K562 (cell line): ENCODE measurements at regions not wholly inside any gene's neighbourhood (a gene's known extent, or its start where the extent isn't known, plus 50 kb on each side); places are given as distances from the start of the nearest gene placed in this dataset.

Experiments
- ATAC-seq: fragments of 200-7000 bp; cut with Tn5 transposase; 3 replicates; pipeline ENCODE4 v1.9.1; 2020; ENCODE audit warnings: moderate library complexity
- BruUV-seq: library from RNA; stranded (reverse); fragments of 400-500 nt; replicated peaks from 2 replicates; lab custom pipeline; 2021; lab: Mats Ljungman, UMichigan
- CTCF ChIA-PET: fragments of 300-600 bp; formaldehyde crosslinking; extraction: SDS; loops from one replicate; lab custom pipeline; 2021; ENCODE audit warnings: low intra/inter-chr PET ratio; lab: Yijun Ruan, JAX
- POLR2A ChIA-PET: fragments of 300-600, 350-650 bp; sonication (Branson Sonifier 250); formaldehyde crosslinking; extraction: SDS; loops from one replicate; lab custom pipeline; 2021; ENCODE audit warnings: antibody characterized with exemption, inconsistent platforms; lab: Yijun Ruan, JAX
- DNase-seq, 4 experiments: peaks; one replicate each; pipeline versions ENCODE4 v3.0.0 to v3.0.0-alpha.2; 2011 to 2018; ENCODE audit warnings: low spot score in 3 of 4, mixed read lengths in 3 of 4; ENCODE audit errors: extremely low read depth in 1 of 4
- FAIRE-seq: peaks from 2 replicates; lab custom pipeline; 2011; peaks lifted over from hg19 to GRCh38; lab: Jason Lieb, UNC
- H2AFZ ChIP-seq: 2 replicates; pipeline ENCODE4 v1.6.0; 2011; ENCODE audit warnings: low read depth, low read length, control low read depth, inconsistent platforms
- H3K27ac ChIP-seq: fragments of 200-600 bp; 3 replicates; pipeline ENCODE4 v1.8.0; 2011; ENCODE audit warnings: low read depth, mild to moderate bottlenecking, control low read depth, inconsistent platforms, low read length, moderate library complexity, mixed read lengths; ENCODE audit errors: extremely low read depth
- H3K27me3 ChIP-seq, 2 experiments: fragments of 300-600 bp in 1 of 2; 2 replicates in 1 of 2; 3 replicates in 1 of 2; pipeline versions ENCODE4 v1.6.0 to v1.8.0; 2011; ENCODE audit warnings: inconsistent platforms in 2 of 2, low read length in 2 of 2, mild to moderate bottlenecking in 1 of 2, mixed read lengths in 1 of 2, moderate library complexity in 1 of 2; ENCODE audit not compliant: control insufficient read depth in 2 of 2, insufficient read depth in 2 of 2
- H3K36me3 ChIP-seq: fragments of 300-600 bp; 3 replicates; pipeline ENCODE4 v1.8.0; 2011; ENCODE audit warnings: mild to moderate bottlenecking, low read length, inconsistent platforms; ENCODE audit not compliant: control insufficient read depth, insufficient read depth
- H3K4me1 ChIP-seq, 2 experiments: fragments of 200-600 bp in 1 of 2; replicated peaks in 1 of 2; 2 replicates in 1 of 2; 3 replicates in 1 of 2; pipeline versions ENCODE4 v1.5.1 to v1.8.0; 2011; ENCODE audit warnings: inconsistent platforms in 2 of 2, low read length in 2 of 2, mild to moderate bottlenecking in 1 of 2, mixed read lengths in 1 of 2, moderate library complexity in 1 of 2; ENCODE audit not compliant: control insufficient read depth in 2 of 2, insufficient read depth in 2 of 2
- H3K4me2 ChIP-seq: 2 replicates; pipeline ENCODE4 v1.6.1; 2011; ENCODE audit warnings: low read length, control low read depth, inconsistent platforms, mixed read lengths; ENCODE audit not compliant: insufficient read depth
- H3K4me3 ChIP-seq: fragments of 200-600 bp; sonication (generic), shearing (Covaris generic); 2 replicates; pipeline ENCODE4 v1.5.1; 2016; ENCODE audit warnings: control low read depth, inconsistent platforms
- H3K79me2 ChIP-seq: fragments of 200-600 bp; 3 replicates; pipeline ENCODE4 v1.8.0; 2011; ENCODE audit warnings: low read length, inconsistent platforms; ENCODE audit not compliant: control insufficient read depth, insufficient read depth
- H3K9ac ChIP-seq, 2 experiments: 2 replicates each; pipeline versions ENCODE4 v1.6.0 to v1.6.1; 2011; ENCODE audit warnings: low read depth in 2 of 2, low read length in 2 of 2, control low read depth in 1 of 2, inconsistent platforms in 1 of 2, mild to moderate bottlenecking in 1 of 2, mixed read lengths in 1 of 2; ENCODE audit not compliant: insufficient read depth in 1 of 2
- H3K9me1 ChIP-seq: one replicate; pipeline ENCODE4 v1.6.0; 2011; ENCODE audit warnings: inconsistent platforms, mild to moderate bottlenecking, low read length, moderate library complexity; ENCODE audit not compliant: control insufficient read depth, insufficient read depth
- H3K9me3 ChIP-seq: replicated peaks from 2 replicates; pipeline ENCODE4 v1.5.1; 2011; ENCODE audit warnings: low read depth, low read length, inconsistent platforms; ENCODE audit not compliant: control insufficient read depth, insufficient read depth
- H4K20me1 ChIP-seq: replicated peaks from 2 replicates; pipeline ENCODE4 v1.6.1; 2011; ENCODE audit warnings: low read length, inconsistent platforms, mixed read lengths; ENCODE audit not compliant: control insufficient read depth, insufficient read depth
- ATF3 ChIP-seq, 2 experiments: fragments of 450-650 bp in 1 of 2; sonication (generic) in 1 of 2; formaldehyde crosslinking in 1 of 2; IDR thresholded peaks in 1 of 2; conservative IDR thresholded peaks in 1 of 2; 2 replicates each; pipeline versions ENCODE4 v1.6.1 to v1.8.1; 2016 to 2023; ENCODE audit warnings: mild to moderate bottlenecking in 2 of 2, moderate library complexity in 2 of 2, inconsistent platforms in 1 of 2, missing genetic modification reagents in 1 of 2
- MBD1 ChIP-seq: fragments of 250-450 bp; sonication (Bioruptor Pico); IDR thresholded peaks from 2 replicates; pipeline ENCODE4 v1.8.0; 2022; ENCODE audit warnings: inconsistent platforms
- MTA2 ChIP-seq: fragments of 450-650 bp; IDR thresholded peaks from 2 replicates; pipeline ENCODE4 v1.6.1; 2016; ENCODE audit warnings: low read depth
- MTF1 ChIP-seq: fragments of 250-450 bp; sonication (Bioruptor Pico); IDR thresholded peaks from 2 replicates; pipeline ENCODE4 v1.9.0; 2021; ENCODE audit warnings: moderate library complexity, mild to moderate bottlenecking, inconsistent platforms, borderline replicate concordance
- NBN ChIP-seq: fragments of 450-650 bp; IDR thresholded peaks from 2 replicates; pipeline ENCODE4 v1.6.1; 2016; ENCODE audit warnings: low read depth, mild to moderate bottlenecking
- NFE2L1 ChIP-seq: fragments of 450-650 bp; IDR thresholded peaks from 2 replicates; pipeline ENCODE4 v1.6.1; 2016; ENCODE audit warnings: missing genetic modification characterization, low read depth, mild to moderate bottlenecking, missing compliant biosample characterization, moderate library complexity, borderline replicate concordance
- PHF21A ChIP-seq: fragments of 450-650 bp; IDR thresholded peaks from 2 replicates; pipeline ENCODE4 v1.6.1; 2017; ENCODE audit warnings: low read depth, borderline replicate concordance
- STAT6 ChIP-seq: sonication (generic); formaldehyde crosslinking; IDR thresholded peaks from 2 replicates; pipeline ENCODE4 v1.8.1; 2023; ENCODE audit warnings: mild to moderate bottlenecking, missing genetic modification reagents
- ZNF143 ChIP-seq: sonication (generic); formaldehyde crosslinking; IDR thresholded peaks from 2 replicates; pipeline ENCODE4 v1.9.0; 2022; ENCODE audit warnings: mild to moderate bottlenecking, missing genetic modification reagents
- ZNF518B ChIP-seq: fragments of 250-450 bp; sonication (Bioruptor Pico); IDR thresholded peaks from 2 replicates; pipeline ENCODE4 v1.5.0; 2021; ENCODE audit warnings: mild to moderate bottlenecking, moderate library complexity
- WGBS: fragments of 100-300 bp; shearing (Covaris generic); methylation state at CpG from one replicate; pipeline ENCODE4 v1.1.6; 2016; ENCODE audit warnings: low coverage, mixed read lengths; ENCODE audit not compliant: insufficient coverage; ENCODE audit errors: missing lambda C conversion rate; 5-methylcytosine and 5-hydroxymethylcytosine counted together
- in situ Hi-C: fragments of 300-500 bp; cut with MboI; formaldehyde crosslinking; loops from 4 replicates; pipeline ENCODE4 v1.15.0; 2018; ENCODE audit warnings: inconsistent platforms, mixed read lengths
- intact Hi-C: fragments of 100-400 bp; cut with micrococcal nuclease; formaldehyde crosslinking; loops from 2 replicates; pipeline ENCODE4 v1.14.2; 2022

GRCh38 chr22:22164541-22165272, 79.9 kb upstream of the VPREB1 start:
- WGBS = 1% methylated on average over 3 of the region's 3 CpGs
- intact Hi-C loops (no loop called here), in situ Hi-C loops (loop anchor here (5.0 kb wide), 1 partner anchor 52 kb away; no protein-coding TSS in a partner anchor)
- Histone ChIP-seq H3K9ac (peak overlapping the region in 1 of 2 experiments; percentile 8; a peak in 1 of 4 replicates), H3K9me3 (no peaks in the 10 kb centered on the region), H3K4me2 (no peak overlapping the region), H2AFZ (no peak overlapping the region), H3K27me3 (peaks cover 0 to 24% of the 10 kb centered on the region in 2 experiments; a peak in 1 of 5 replicates), H3K79me2 (no peaks in the 10 kb centered on the region), H4K20me1 (no peaks in the 10 kb centered on the region), H3K4me1 (peaks cover 0 to 3% of the 10 kb centered on the region in 2 experiments; a peak in 1 of 5 replicates), H3K4me3 (no peak overlapping the region), H3K9me1 (peaks cover 8% of the 10 kb centered on the region), H3K27ac (no peak overlapping the region), H3K36me3 (no peaks in the 10 kb centered on the region)
- DNase-seq (peak in 2 of 4 experiments; percentile 42 to 46), FAIRE-seq (peak; percentile 11), ATAC-seq (peak; percentile 71)
- no TSS peak for BruUV-seq
- ChIA-PET CTCF (no interaction called here), POLR2A (interaction anchor here (0.6 to 11.6 kb wide), 9 partner anchors 7 to 180 kb away, joined by 3 to 193 read pairs (median 4); no protein-coding TSS in a partner anchor)
- TF ChIP-seq PHF21A (no peak), MBD1 (CRISPR knock-in tag) (no peak), ZNF518B (CRISPR knock-in tag) (no peak), NBN (no peak), STAT6 (CRISPR knock-in tag) (peak; percentile 3; the same call in 1 of the 2 replicates), MTF1 (CRISPR knock-in tag) (no peak), NFE2L1 (tag) (no peak), MTA2 (no peak), ZNF143 (CRISPR knock-in tag) (no peak), ATF3 (IDR thresholded peaks at IDR 0.05) (no peak), ATF3 (CRISPR knock-in tag; conservative IDR thresholded peaks at IDR 0.05) (no peak)
